Retinal pigment epithelial cell (primary cell): ENCODE measurements at regions not wholly inside any gene's neighbourhood (a gene's known extent, or its start where the extent isn't known, plus 50 kb on each side); places are given as distances from the start of the nearest gene placed in this dataset.

Experiments
- DNase-seq: peaks from one replicate; pipeline ENCODE4 v3.0.0-alpha.2; 2010; ENCODE audit warnings: low read depth
- H3K4me3 ChIP-seq: 2 replicates; pipeline ENCODE4 v1.5.1; 2011; ENCODE audit warnings: mild to moderate bottlenecking, low read length, control low read depth, moderate library complexity
- TF ChIP-seq, protein P1 (sequence below): conservative IDR thresholded peaks from 2 replicates; pipeline ENCODE4 v1.5.1; 2011; ENCODE audit warnings: low read depth, low read length, control low read depth, inconsistent platforms

GRCh38 chr21:27502801-27503200 is 535.9 kb upstream of the ADAMTS5 start:
- TF ChIP-seq, protein P1, sequence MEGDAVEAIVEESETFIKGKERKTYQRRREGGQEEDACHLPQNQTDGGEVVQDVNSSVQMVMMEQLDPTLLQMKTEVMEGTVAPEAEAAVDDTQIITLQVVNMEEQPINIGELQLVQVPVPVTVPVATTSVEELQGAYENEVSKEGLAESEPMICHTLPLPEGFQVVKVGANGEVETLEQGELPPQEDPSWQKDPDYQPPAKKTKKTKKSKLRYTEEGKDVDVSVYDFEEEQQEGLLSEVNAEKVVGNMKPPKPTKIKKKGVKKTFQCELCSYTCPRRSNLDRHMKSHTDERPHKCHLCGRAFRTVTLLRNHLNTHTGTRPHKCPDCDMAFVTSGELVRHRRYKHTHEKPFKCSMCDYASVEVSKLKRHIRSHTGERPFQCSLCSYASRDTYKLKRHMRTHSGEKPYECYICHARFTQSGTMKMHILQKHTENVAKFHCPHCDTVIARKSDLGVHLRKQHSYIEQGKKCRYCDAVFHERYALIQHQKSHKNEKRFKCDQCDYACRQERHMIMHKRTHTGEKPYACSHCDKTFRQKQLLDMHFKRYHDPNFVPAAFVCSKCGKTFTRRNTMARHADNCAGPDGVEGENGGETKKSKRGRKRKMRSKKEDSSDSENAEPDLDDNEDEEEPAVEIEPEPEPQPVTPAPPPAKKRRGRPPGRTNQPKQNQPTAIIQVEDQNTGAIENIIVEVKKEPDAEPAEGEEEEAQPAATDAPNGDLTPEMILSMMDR, result no peak
- no peak for DNase-seq
- no peak overlapping the region for H3K4me3 ChIP-seq

- no peak for DNase-seq
- H3K4me3 ChIP-seq, result no peak overlapping the region
- TF ChIP-seq, protein P1, result no peak
Observed at GRCh38 chr21:27498025-27498424, 531.1 kb upstream of the ADAMTS5 start.

- TF ChIP-seq, protein P1, result no peak
- no peak for DNase-seq
- no peak overlapping the region for H3K4me3 ChIP-seq
Observed at GRCh38 chr21:27495836-27496235, 528.9 kb upstream of the ADAMTS5 start.

- no peak overlapping the region for H3K4me3 ChIP-seq
- TF ChIP-seq, protein P1, result no peak
- DNase-seq, result no peak
Observed at GRCh38 chr21:27493542-27493941, 526.7 kb upstream of the ADAMTS5 start.

DNA sequence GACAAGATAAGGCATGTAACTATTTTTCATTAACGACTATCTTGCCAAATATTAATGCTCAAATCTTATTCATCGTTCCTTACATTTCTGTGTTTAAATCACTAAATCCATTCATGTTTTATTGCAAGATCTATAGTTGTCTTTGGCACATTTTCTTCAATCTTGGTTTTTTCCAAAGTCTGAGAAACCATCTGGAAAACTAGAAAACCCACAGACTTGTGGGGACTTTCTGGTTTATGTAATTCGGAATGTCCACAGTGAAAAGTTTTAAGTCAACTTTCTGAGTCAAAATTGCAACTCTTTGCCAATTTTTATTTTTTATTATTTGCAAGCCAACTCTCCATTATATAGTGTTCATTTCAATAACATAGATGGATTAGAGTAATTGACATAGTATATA is 520.8 kb upstream of the ADAMTS5 start:
- DNase-seq, result no peak
- TF ChIP-seq, protein P1, result no peak
- H3K4me3 ChIP-seq, result no peak overlapping the region

DNA sequence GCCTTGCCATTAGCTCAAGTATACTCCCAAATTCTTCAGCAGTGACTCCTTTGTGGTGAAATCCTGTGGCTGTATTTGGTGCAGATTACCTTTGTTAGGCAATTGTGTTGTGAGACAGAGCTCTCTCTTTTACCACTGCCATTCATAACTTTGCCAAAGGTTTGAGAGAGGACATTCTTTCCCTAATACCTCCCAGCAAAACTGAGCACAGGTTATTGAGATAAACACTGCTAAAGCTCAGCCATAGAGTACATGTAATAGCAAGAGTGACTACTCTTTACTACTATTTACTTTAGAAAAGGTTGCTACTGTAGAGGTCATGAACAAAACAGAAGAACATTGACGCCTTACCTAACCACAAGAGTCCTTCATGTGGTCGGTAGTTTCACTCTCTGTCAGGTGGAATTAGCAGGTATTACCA is 514.0 kb upstream of the ADAMTS5 start:
- TF ChIP-seq, protein P1, result no peak
- H3K4me3 ChIP-seq, result no peak overlapping the region
- peak; percentile 16 for DNase-seq

- DNase-seq, result no peak
- no peak overlapping the region for H3K4me3 ChIP-seq
- TF ChIP-seq, protein P1, result no peak
Observed at GRCh38 chr21:27477296-27477695, 510.4 kb upstream of the ADAMTS5 start.
